Stimulated activated naive CD8-positive, alpha-beta T cell treated with anti-CD3 and anti-CD28 coated beads, Interleukin-15, Interleukin-2, amounts not matched to agents 100 U/mL and 50 U/mL, for 24 hours (primary cell): ENCODE measurements at regions not wholly inside any gene's neighbourhood (a gene's known extent, or its start where the extent isn't known, plus 50 kb on each side); places are given as distances from the start of the nearest gene placed in this dataset.
"Not testable (repeated sequence)": the region's sequence is repeated elsewhere in the genome, so short reads cannot be mapped to it uniquely, and the experiment has no call there.

Experiments used
- ATAC-seq: fragments of 150-1000 bp; cut with Tn5 transposase; one replicate; pipeline ENCODE4 v1.10.0; 2021
- DNase-seq: peaks from one replicate; pipeline ENCODE4 v3.0.0; 2021

DNA sequence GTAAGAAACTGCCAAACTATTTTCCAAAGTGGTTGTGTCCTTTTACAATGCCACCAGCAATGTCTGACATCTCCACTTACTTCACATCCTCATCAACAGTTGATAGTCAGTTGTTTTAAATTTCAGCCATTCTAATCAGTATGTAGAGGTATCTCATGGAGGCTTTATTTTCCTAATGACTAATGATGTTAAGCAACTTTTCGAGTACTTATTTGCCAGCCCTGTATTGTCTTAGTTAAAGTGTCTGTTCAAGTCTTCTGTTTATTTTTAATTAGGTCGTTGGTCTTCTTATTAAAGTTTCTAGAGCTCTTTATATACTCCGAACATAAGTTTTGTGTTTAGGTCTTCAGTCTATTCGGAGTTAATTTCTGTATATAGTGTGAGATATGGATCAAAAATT, 54.9 kb upstream of the NBPF12 start:
- ATAC-seq, DNase-seq: not testable (repeated sequence)

DNA sequence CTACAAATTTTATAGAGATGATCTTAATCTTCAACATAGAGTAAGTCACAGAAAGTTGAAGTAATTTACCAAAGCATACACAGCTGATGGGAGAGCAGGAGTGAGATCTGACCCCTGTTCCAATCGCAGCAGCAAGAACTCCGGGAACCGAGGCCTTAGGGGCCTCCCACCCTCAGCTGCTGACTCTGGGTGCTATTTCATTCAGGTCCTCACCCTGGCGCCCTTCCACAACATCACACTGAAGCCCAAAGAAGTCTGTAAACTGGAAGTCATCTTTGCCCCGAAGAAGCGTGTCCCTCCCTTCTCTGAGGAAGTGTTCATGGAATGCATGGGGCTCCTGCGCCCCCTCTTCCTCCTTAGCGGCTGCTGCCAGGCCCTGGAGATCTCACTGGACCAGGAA, 57.0 kb upstream of the NBPF12 start:
- not testable (repeated sequence) for ATAC-seq, DNase-seq

DNA sequence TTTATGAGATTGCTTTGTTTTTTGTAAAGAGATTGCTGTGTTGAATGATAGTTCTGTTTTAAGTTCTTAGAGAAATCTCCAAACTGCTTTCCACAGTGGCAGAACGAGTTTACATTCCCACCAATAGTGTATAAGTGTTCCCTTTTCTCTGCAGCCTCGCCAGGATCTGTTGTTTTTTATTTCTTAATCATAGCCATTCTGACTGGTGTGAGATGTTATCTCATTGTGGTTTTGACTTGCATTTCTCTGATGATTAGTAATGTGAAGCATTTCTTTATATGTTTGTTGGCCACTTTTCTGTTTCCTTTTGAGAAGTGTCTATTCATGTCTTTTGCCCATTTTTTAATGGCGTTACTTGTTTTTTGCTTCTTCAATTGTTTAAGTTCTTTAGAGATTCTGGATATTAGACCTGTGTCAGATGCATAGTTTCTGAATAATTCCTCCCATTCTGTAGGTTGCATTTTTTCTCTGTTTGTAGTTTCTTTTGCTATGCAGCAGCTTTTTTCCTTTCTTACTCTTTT, 74.3 kb upstream of the NBPF12 start:
- ATAC-seq, DNase-seq: not testable (repeated sequence)

DNA sequence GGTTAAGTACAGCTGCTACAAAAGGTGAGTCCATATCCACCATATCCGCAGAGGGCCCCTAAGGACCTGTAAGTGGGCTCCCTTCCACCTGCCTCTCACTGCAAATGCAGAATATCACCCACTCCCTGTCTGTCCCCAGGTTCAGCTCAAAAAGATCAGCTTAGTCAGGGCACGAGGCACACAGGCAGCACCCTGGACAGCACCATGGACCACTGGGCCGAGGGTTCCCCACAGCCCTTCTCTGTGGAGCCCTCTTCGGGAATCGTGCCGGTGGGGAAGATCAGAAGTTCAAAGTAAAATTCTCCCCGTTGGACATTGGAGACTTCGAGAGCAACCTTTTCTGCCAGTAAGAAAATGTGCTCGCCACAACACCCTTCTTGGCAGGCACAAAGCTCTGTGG, 85.0 kb upstream of the NBPF12 start:
- ATAC-seq, DNase-seq: not testable (repeated sequence)

DNA sequence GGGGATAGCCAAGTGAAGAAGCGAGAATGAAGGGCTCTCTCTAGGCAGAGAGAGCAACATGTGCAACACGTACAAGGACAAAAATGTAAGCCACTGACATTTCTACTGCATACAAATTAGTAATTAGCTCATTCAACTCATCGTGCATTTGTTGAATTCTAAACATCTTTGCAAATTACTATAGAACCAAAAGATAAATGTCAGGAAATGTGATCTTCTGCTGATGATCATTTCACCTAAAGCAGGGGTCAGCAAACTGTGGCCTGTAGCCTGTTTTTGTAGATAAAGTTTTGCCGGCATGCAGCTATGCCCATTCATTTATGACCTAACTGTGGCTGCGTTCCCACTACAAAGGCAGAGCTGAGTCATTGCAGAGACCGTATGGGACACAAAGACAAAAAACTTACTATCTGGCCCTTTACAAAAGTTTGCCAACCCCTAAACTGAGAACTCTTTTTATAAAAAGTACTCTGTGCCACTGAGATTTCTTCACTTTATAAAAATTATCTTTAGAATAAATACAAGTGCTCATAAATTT, 87.7 kb upstream of the NBPF12 start:
- ATAC-seq, DNase-seq: not testable (repeated sequence)

DNA sequence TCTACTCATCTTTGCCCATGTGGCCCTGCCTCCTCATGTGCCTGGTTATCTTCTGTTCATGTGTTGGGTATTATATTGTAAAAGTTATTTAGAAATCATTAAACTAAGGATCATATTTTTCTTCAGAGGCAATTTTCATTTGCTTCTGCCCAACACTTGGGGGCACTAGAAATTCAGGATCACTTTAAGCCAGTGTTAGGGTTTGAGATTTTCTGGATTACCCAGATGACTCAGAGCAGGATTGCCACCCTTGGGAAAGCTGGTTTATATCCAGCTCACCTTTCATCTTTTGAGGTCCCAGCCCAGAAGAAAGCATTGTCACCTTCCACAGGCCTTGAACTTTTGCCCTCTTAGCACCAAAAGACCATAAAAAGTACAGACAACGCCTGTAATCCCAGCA, 99.4 kb upstream of the NBPF12 start:
- not testable (repeated sequence) for ATAC-seq, DNase-seq

DNA sequence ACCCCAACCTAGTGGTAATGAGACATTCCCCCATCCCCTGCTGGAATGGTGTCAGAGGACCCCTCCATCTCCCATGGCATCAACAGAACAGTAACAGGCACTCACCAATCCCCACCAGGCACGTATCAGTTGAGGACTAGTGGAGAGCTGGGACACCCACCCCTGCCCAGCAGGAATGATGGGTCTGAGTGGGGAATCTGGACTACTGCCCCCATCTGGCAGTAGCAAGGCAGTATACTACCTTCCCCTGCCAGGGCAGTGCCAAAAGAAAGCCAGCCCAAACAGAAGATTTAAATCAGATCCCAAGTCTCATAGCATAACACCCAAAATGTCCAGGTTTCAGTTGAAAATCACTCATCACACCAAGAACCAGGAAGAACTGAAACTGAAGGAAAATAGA, 111.2 kb upstream of the NBPF12 start:
- not testable (repeated sequence) for ATAC-seq, DNase-seq

DNA sequence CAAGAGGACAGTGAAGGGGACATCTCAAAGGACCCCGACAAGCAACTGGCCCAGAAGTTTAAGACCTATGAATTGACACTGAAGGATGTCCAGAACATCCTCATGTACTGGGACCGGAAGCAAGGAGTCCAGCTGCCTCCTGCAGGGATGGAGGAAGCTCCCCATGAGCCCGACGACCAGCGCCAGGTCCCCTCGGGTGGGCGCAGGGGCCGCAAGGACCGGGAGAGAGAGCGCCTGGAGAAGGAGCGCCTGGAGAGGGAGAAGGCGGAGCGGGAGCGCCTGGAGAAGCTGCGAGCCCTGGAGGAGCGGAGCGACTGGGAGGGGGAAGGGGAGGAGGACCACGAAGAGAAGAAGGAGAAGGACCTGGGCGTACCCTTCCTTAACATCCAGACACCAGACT, 143.9 kb upstream of the NBPF12 start:
- ATAC-seq, DNase-seq: not testable (repeated sequence)

DNA sequence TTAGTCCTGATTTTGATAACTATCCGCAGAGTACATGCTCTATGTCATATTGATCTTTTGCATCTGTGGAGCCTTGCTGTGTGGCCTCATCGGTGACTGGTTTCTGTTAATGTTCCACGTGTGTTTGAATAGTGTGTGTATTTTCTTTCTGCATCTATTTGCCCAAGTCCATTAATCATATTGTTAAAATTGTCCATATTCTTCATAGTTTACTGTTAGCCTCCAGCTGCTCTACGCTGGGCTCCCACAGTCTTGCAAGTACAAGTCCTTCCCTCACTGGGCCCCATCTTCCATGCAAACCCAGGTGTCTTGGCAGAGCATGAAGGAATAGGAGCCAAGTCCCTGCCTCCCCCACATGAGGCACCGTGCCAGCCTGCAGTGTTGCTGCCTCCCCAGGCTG, 145.4 kb upstream of the NBPF12 start:
- ATAC-seq, DNase-seq: not testable (repeated sequence)

DNA sequence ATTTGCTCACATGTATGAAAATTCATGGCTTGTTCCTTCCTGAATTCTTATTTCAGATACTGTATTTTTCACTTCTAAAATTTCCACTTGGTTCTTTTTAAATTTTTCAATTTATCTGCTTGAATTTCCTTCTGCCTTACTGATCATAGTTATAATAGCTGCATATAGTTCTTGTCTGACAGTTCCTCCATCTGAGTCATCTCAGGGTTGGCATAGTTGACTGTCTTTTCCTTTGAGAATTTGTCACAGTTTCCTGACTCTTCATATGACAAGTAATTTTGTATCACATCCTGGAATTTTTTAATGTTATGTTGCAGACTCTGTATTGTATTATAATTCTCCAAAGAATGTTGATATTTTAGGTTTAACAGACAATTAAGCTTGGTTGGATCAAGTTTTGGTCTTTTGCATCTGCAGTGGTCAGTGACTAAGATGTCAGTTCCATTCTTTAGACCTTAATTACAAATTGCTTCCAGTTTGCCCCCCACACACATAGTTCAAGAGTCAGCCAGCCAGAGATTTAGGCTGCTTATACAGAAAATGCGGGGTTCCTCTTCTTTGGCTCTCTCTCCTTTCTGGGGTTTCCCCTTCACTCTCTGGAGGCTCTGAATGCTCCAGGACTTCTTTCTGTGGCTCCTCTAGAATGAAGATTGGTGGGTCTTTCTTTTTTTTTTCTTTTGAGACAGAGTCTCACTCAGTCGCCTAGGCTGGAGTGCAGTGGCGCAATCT, 153.7 kb upstream of the NBPF12 start:
- ATAC-seq (peak; percentile 79), DNase-seq (peak; percentile 3)

DNA sequence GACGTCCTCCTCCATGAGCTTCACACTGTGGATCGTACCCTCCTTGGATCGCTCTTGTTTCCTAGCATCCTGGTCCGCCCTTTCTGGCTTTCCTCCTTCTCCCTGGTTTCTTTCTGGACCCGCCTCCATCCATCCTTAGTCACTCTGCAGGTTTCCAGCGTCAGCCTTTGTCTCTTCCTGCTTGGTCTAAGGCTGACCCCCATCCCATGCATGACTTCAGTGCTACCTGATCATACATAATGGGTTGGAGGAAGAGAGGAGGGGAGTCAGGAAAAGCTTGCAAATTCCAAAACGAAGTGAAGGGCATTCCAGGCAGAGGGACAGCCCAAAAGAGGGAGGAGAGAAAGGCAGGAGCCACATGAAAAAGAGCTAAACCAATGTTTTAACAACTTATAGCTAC, 156.9 kb upstream of the NBPF12 start:
- ATAC-seq, DNase-seq: not testable (repeated sequence)

DNA sequence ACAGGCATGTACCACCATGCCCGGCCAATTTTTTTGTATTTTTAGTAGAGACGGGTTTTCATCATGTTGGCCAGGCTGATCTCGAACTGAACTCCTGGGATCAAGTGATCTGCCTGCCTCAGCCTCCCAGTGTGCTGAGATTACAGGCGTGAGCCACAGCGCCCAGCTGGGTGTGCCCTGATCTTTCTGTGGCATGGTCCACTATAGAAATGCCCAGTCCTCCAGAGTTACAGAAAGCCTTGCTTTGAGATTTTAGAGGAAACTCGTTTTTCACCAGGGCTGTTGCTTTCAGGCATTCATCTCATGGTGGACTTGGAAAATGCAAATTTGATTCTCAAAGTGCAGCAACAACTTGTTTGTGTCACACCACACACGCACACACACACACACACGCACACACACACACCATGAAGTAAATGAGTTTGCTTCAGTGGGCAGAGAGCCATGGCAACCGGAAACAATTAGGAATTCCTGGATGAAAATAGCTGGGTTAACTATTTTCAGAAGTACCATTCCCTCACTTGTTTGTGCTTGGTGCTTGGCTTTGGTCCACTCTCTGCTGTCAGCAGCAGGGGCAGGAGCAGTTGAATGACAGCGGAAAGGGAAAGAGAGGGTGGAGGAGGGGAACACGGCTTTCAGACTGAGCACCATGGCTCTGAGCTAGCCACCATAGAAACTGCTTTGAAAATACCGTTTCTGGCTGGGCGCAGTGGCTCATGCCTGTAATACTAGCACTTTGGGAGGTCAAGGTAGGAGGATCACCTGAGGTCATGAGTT, 160.1 kb upstream of the NBPF12 start:
- not testable (repeated sequence) for ATAC-seq, DNase-seq

DNA sequence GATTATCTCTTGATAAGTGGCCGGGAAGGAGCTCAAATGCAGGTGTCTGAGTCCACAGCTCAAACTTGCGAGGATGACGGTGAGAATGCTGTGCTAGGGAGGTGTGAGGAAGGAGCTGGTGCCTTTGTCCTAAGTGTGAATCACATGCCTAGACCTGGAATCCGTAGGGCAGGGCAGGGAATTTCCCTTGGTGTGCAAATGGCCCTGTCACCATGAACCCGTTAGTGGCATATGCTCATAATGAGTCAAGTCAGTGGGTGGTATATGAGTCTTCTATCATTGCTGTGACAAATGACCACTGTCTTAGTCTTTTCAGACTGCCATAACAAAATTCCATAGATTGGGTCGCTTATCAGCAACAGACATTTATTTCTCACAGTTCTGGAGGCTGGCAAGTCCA, 163.1 kb upstream of the NBPF12 start:
- DNase-seq: not testable (repeated sequence)
- ATAC-seq: peak; percentile 85

DNA sequence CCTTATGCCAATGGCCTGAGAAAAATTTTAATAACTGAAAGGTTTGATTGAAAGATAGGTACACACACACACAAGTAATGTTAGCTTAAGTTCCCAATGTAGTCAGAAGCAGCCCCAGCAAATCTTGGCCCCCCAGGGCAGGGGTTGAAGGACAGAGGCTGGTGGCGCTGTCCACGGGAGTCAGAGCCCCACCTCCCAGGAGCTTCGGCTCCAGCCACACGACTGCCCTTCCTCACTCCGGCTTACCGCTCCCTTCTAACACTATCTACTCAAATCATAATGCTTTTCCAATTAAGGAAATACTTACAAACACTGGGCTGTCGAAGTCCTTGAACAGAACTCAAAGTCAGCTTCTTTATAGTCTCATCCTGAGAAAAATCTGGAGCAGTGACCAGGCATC, 163.9 kb upstream of the NBPF12 start:
- ATAC-seq: not testable (repeated sequence)

DNA sequence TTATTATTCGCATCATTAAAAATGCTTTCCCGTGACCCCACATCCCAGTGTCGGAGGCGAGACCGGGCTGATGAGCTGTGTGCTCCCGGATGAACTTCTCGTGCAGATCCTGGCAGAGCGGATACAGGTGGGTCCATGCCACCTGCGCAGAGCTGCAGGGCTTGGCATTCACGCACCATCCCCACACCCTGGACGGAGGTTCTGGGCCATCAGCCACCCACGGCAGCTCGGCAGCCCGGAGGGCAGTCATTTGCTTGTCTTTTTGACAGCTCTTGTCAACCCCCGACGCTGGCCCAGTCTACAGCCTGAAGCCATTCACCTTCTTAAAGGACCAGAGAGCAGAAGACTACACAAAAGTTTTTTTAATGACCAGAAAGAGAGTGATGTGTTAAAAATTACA, 166.7 kb upstream of the NBPF12 start:
- DNase-seq, ATAC-seq: not testable (repeated sequence)

More for the DNA sequence above, 163.9 kb upstream of the NBPF12 start:
- DNase-seq: not testable (repeated sequence)

DNA sequence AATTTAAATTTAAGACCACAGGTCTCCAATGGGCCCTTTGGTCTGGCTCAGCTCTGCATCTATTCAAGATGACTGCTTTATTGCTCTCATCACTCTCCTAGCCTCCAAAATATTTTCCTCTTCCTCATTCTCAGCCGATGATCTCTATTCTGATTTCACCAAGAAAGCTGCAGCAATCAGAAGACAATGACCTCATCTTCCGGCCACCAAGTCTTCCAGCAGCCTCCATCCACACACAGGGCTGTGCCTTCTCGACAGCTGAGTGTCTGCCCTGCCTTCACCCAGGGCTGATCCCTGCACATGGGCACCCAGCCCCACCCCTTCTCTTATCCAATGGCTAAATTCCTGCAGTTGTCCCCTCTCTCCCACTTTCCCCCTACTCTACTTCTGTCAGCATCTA, 167.1 kb upstream of the NBPF12 start:
- not testable (repeated sequence) for DNase-seq, ATAC-seq

DNA sequence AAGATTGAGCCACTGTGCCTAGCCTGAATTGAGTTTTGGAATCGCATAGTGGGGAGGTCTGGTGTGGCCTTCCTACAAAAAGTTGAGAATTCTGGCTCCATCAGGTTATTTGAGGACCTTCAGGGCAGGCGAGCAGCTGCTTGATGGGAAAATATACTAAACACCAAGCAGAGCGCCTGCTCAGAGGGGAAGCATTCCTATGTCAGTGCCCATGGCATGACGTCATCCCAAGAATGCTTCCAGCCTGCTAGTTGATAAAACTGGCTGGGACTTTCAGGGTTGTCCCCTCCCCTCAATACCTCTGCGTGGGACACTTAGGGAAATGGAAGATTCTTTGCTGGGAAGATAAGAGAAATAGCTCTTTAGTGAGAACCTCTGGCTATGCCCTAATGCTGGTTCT, 174.9 kb upstream of the NBPF12 start:
- ATAC-seq, DNase-seq: not testable (repeated sequence)

DNA sequence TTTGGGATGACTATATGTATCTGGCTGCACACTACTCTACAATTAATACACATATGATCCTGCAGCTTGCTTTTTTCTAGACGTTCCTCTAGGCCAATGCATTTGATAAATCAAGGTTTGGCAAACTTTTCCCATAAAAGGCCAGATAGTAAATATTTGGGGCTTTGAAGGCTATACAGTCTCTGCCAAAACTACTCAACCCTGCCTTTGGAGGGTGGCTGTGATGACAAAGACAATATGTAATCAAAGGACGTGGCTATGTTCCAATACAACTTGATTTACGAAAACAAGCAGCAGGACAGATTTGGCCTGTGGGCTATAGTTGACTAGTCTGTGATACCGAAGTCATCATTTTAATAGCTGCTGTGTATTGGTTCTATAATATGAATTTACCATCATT, 181.3 kb upstream of the NBPF12 start:
- DNase-seq, ATAC-seq: not testable (repeated sequence)

DNA sequence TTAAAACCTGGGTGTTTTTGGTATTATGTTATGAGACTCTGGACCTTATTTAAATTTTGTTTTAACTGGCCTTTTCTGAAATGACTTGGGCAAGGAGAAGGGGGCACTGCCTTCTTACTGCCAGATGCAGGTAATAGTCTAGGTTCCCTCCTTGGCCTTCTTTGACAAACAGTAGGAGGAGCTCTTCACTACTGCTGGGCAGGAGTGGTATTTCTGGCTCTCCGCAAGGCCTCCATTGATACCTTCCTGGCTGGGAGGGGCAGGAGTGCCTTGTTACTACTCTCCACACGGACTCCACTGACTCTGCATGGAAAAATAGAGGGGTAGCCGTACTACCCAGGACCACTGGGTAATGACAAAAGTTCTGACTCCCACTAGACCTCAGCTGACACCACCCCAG, 189.4 kb upstream of the NBPF12 start:
- ATAC-seq, DNase-seq: not testable (repeated sequence)

DNA sequence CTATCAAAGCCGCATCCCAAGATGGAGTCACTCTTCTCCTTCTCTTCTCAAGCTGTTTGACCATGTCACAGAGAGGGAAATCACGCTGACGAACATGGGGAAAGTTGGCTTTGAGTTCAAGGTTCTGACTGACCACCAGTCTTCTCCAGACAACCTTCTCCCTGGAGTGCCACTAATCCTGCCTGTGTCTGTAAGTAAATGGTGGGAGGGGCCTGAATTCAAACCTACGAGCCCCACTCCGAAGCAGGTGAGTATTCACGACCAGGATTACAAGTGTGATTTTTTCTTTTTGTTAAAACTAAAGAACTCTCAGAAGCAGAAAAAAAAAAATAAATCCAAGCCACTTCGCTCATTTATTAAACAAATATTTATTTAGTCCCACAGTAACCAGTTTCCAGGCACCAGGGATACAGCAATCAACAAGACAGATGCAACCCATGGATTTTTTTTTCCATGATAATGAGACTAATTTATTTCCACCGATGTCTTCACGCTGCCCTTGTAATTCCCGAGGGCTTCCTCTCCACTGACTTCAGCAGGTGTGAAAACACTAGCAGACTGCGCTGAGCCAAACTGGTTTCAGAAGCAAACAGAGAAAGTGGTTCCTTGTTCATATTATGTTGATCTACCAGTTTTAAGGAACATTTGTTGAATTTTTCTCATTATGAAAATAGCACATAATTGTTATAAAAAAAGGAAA, 206.0 kb upstream of the NBPF12 start:
- not testable (repeated sequence) for DNase-seq

DNA sequence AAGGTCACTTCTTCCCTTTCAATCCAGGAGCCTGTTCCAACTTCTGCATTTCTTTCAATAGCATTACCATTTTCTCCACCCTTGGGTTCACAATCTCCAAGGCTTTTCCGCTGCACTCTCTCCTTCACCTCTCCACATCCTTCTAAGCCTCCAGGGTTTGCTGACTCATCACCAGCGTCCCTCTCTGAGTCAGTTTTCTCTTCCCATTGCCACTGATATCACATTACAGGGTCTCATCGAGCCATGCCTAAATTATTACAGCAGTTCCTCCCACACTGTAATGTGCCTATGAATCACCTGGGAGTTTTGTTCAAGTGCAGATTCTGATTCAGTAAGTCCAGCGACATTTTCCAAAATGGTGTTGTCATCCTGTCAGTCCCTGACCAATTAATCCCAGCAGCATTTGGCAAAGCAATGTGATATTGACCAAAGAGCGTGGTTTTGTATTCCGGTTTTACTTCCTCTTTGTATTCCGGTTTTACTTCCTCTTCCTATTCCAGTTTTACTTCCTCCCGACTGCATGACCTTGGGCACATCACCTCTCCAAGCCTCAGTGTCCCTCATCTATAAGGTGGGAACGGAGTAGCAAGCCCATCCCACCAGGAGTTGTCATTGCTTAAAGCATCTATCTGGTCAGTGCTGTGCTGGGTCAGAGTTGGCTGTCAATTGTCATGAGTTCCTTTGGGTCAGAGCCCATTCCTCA, 208.3 kb upstream of the NBPF12 start:
- not testable (repeated sequence) for DNase-seq, ATAC-seq

More for the DNA sequence above, 206.0 kb upstream of the NBPF12 start:
- not testable (repeated sequence) for ATAC-seq
